Esophagus squamous epithelium (tissue), 4 donors: ENCODE measurements at regions not wholly inside any gene's neighbourhood (a gene's known extent, or its start where the extent isn't known, plus 50 kb on each side); places are given as distances from the start of the nearest gene placed in this dataset.

Experiments
- CTCF ChIP-seq, 6 experiments: fragments of 450-650 bp in 4 of 6; fragments of 200-600 bp in 2 of 6; sonication (generic) in 2 of 6; IDR thresholded peaks; one replicate each; pipeline ENCODE4 v1.5.1; 2016 to 2019; ENCODE audit warnings: antibody characterized with exemption in 6 of 6, mild to moderate bottlenecking in 4 of 6, moderate library complexity in 4 of 6
- POLR2A ChIP-seq, 4 donors: fragments of 450-650 bp; IDR thresholded peaks; one replicate each; pipeline ENCODE4 v1.6.1; 2017; ENCODE audit warnings: antibody characterized with exemption in 4 of 4, mild to moderate bottlenecking in 4 of 4, moderate library complexity in 3 of 4

GRCh38 chr15:54816401-54816800, 380.3 kb downstream of the RSL24D1 start:
- TF ChIP-seq CTCF (IDR thresholded peaks at IDR 0.05) (no peak), POLR2A (IDR thresholded peaks at IDR 0.05) (no peak)
